HepG2 (cell line): ENCODE measurements at regions not wholly inside any gene's neighbourhood (a gene's known extent, or its start where the extent isn't known, plus 50 kb on each side); places are given as distances from the start of the nearest gene placed in this dataset.
A peak's percentile ranks its signal among the peaks of the same experiment; 100 is the strongest.

Experiments used
- CENPX ChIP-seq: sonication (generic); formaldehyde crosslinking; IDR thresholded peaks from 2 replicates; pipeline ENCODE4 v1.9.0; 2021; ENCODE audit warnings: mild to moderate bottlenecking, missing genetic modification reagents, moderate library complexity
- CHD4 ChIP-seq: fragments of 200-600 bp; sonication (generic); IDR thresholded peaks from 2 replicates; pipeline ENCODE4 v1.7.0; 2017; ENCODE audit warnings: mild to moderate bottlenecking, low read length, borderline replicate concordance
- MYC ChIP-seq: sonication (generic); formaldehyde crosslinking; IDR thresholded peaks from 2 replicates; pipeline ENCODE4 v1.9.0; 2021; ENCODE audit warnings: missing genetic modification reagents, borderline replicate concordance
- NFRKB ChIP-seq: fragments of 450-650 bp; IDR thresholded peaks from 2 replicates; pipeline ENCODE4 v1.6.1; 2017
- NR3C1 ChIP-seq: sonication (generic); formaldehyde crosslinking; IDR thresholded peaks from 2 replicates; pipeline ENCODE4 v1.4.0; 2020; ENCODE audit warnings: missing genetic modification reagents
- PAWR ChIP-seq: sonication (generic); formaldehyde crosslinking; IDR thresholded peaks from 2 replicates; pipeline ENCODE4 v1.4.0; 2020; ENCODE audit warnings: missing genetic modification reagents, mild to moderate bottlenecking, borderline replicate concordance
- PRMT3 ChIP-seq: sonication (generic); formaldehyde crosslinking; IDR thresholded peaks from 2 replicates; pipeline ENCODE4 v1.8.1; 2022; ENCODE audit warnings: low read depth, mild to moderate bottlenecking, moderate library complexity, missing genetic modification reagents, borderline replicate concordance
- RARG ChIP-seq: sonication (generic); formaldehyde crosslinking; IDR thresholded peaks from 2 replicates; pipeline ENCODE4 v1.4.0; 2020; ENCODE audit warnings: low read depth, mild to moderate bottlenecking, missing genetic modification reagents
- TFDP2 ChIP-seq: sonication (generic); formaldehyde crosslinking; IDR thresholded peaks from 2 replicates; pipeline ENCODE4 v1.4.0; 2020; ENCODE audit warnings: missing genetic modification reagents
- THAP9 ChIP-seq: sonication (generic); formaldehyde crosslinking; IDR thresholded peaks from 2 replicates; pipeline ENCODE4; 2020; ENCODE audit warnings: missing genetic modification reagents, mild to moderate bottlenecking, borderline replicate concordance
- THRA ChIP-seq: sonication (generic); formaldehyde crosslinking; IDR thresholded peaks from 2 replicates; pipeline ENCODE4 v1.4.0; 2020; ENCODE audit warnings: missing genetic modification reagents, borderline replicate concordance
- ZFP91 ChIP-seq: sonication (generic); formaldehyde crosslinking; IDR thresholded peaks from 2 replicates; pipeline ENCODE4 v1.9.0; 2022; ENCODE audit warnings: missing genetic modification reagents, mild to moderate bottlenecking, borderline replicate concordance
- ZNF234 ChIP-seq: sonication (generic); formaldehyde crosslinking; conservative IDR thresholded peaks from 2 replicates; pipeline ENCODE4 v1.5.1; 2020; ENCODE audit warnings: mild to moderate bottlenecking, missing genetic modification reagents
- ZNF253 ChIP-seq: sonication (generic); formaldehyde crosslinking; IDR thresholded peaks from 2 replicates; pipeline ENCODE4 v1.8.0; 2022; ENCODE audit warnings: mild to moderate bottlenecking, missing genetic modification reagents, borderline replicate concordance
- ZNF331 ChIP-seq: sonication (generic); formaldehyde crosslinking; IDR thresholded peaks from 2 replicates; pipeline ENCODE4 v1.4.0; 2020; ENCODE audit warnings: missing genetic modification reagents
- ZNF510 ChIP-seq: sonication (generic); formaldehyde crosslinking; IDR thresholded peaks from 2 replicates; pipeline ENCODE4 v1.4.0; 2020; ENCODE audit warnings: low read depth, mild to moderate bottlenecking, missing genetic modification reagents
- ZNF562 ChIP-seq: sonication (generic); formaldehyde crosslinking; IDR thresholded peaks from 2 replicates; pipeline ENCODE4 v1.8.0; 2022; ENCODE audit warnings: missing genetic modification reagents, borderline replicate concordance
- ZNF580 ChIP-seq: IDR thresholded peaks from 2 replicates; pipeline ENCODE4 v1.6.1; 2016; ENCODE audit warnings: low read depth, borderline replicate concordance
- ZNF652 ChIP-seq: IDR thresholded peaks from 2 replicates; pipeline ENCODE4 v1.6.1; 2016; ENCODE audit warnings: low read depth, borderline replicate concordance

GRCh38 chr7:138388673-138389491, 71.2 kb upstream of the TRIM24 start (continued):
- TF ChIP-seq ZNF580 (CRISPR knock-in tag) (no peak), ZNF562 (no peak), ZFP91 (0 out of 2 replicates have a peak, but pooled peaks have one; percentile 16), CHD4 (no peak; the same call in 1 of the 2 replicates), PRMT3 (no peak), ZNF331 (peak; percentile 41; the same call in 1 of the 2 replicates), MYC (CRISPR knock-in tag) (no peak), RARG (CRISPR knock-in tag) (0 out of 2 replicates have a peak, but pooled peaks have one; percentile 70), CENPX (no peak), TFDP2 (CRISPR knock-in tag) (no peak; the same call in 1 of the 2 replicates), THAP9 (CRISPR knock-in tag) (no peak), ZNF253 (no peak), ZNF652 (CRISPR knock-in tag) (no peak; the same call in 1 of the 2 replicates), NFRKB (no peak), ZNF234 (CRISPR knock-in tag) (no peak), ZNF510 (CRISPR knock-in tag) (0 out of 2 replicates have a peak, but pooled peaks have one; percentile 39), THRA (CRISPR knock-in tag) (peak; percentile 63; the same call in 1 of the 2 replicates), NR3C1 (CRISPR knock-in tag) (no peak), PAWR (CRISPR knock-in tag) (no peak; the same call in 1 of the 2 replicates)
